Suprapubic skin (tissue), 4 donors: ENCODE measurements at regions not wholly inside any gene's neighbourhood (a gene's known extent, or its start where the extent isn't known, plus 50 kb on each side); places are given as distances from the start of the nearest gene placed in this dataset.
"Not testable (repeated sequence)": the region's sequence is repeated elsewhere in the genome, so short reads cannot be mapped to it uniquely, and the experiment has no call there.

ENCODE experiments used
- DNase-seq, 2 donors: peaks; one replicate each; pipeline ENCODE4 v3.0.0-alpha.2; 2019; ENCODE audit warnings: low spot score in 2 of 2
- H3K27ac ChIP-seq: fragments of 200-600 bp; sonication (generic); one replicate; pipeline ENCODE4 v1.5.1; 2019
- H3K27me3 ChIP-seq: fragments of 200-600 bp; sonication (generic); one replicate; pipeline ENCODE4 v1.5.1; 2019
- H3K36me3 ChIP-seq: fragments of 200-600 bp; sonication (generic); one replicate; pipeline ENCODE4 v1.5.1; 2019
- H3K4me1 ChIP-seq: fragments of 200-600 bp; sonication (generic); one replicate; pipeline ENCODE4 v1.5.1; 2019
- H3K4me3 ChIP-seq: fragments of 200-600 bp; sonication (generic); one replicate; pipeline ENCODE4 v1.5.1; 2019; ENCODE audit warnings: mild to moderate bottlenecking
- H3K9me3 ChIP-seq: fragments of 200-600 bp; sonication (generic); one replicate; pipeline ENCODE4 v1.5.1; 2019
- CTCF ChIP-seq, 2 donors: fragments of 200-600 bp in 1 of 2; fragments of 450-650 bp in 1 of 2; sonication (generic) in 1 of 2; IDR thresholded peaks; one replicate each; pipeline ENCODE4 v1.5.1; 2016 to 2019; ENCODE audit warnings: antibody characterized with exemption in 2 of 2, mild to moderate bottlenecking in 1 of 2, moderate library complexity in 1 of 2
- EP300 ChIP-seq: sonication (generic); formaldehyde crosslinking; IDR thresholded peaks from one replicate; pipeline ENCODE4 v1.6.1; 2017; ENCODE audit warnings: antibody characterized with exemption
- POLR2A ChIP-seq, 2 donors: fragments of 450-650 bp; IDR thresholded peaks; one replicate each; pipeline ENCODE4 v1.6.1; 2017; ENCODE audit warnings: antibody characterized with exemption in 2 of 2, mild to moderate bottlenecking in 2 of 2, moderate library complexity in 2 of 2
- POLR2AphosphoS5 ChIP-seq, 3 donors: sonication (generic); formaldehyde crosslinking; IDR thresholded peaks; one replicate each; pipeline ENCODE4 v1.6.1; 2017; ENCODE audit warnings: antibody characterized with exemption in 3 of 3
- WGBS: methylation state at CpG from one replicate; pipeline ENCODE4 v1.1.5; 2018; 5-methylcytosine and 5-hydroxymethylcytosine counted together

- Histone ChIP-seq H3K4me1 (no peaks in the 10 kb centered on the region), H3K27ac (no peak overlapping the region), H3K4me3 (no peak overlapping the region), H3K36me3 (no peaks in the 10 kb centered on the region), H3K27me3 (no peaks in the 10 kb centered on the region), H3K9me3 (no peaks in the 10 kb centered on the region)
- WGBS, result 87% methylated on average over 1 of the region's 1 CpG
- TF ChIP-seq CTCF (IDR thresholded peaks at IDR 0.05) (no peak), EP300 (no peak), POLR2AphosphoS5 (IDR thresholded peaks at IDR 0.05) (no peak), POLR2A (IDR thresholded peaks at IDR 0.05) (no peak)
- no peak for DNase-seq
These were observed 57.8 kb downstream of the OR2B2 start for GRCh38 chr6:27854421-27854820.

- Histone ChIP-seq H3K4me3 (no peak overlapping the region), H3K36me3 (no peaks in the 10 kb centered on the region), H3K4me1 (no peaks in the 10 kb centered on the region), H3K27me3 (no peaks in the 10 kb centered on the region), H3K9me3 (no peaks in the 10 kb centered on the region), H3K27ac (no peak overlapping the region)
- no peak for DNase-seq
- no peak for TF ChIP-seq CTCF (IDR thresholded peaks at IDR 0.05)
- TF ChIP-seq EP300, result no peak
- TF ChIP-seq POLR2A (IDR thresholded peaks at IDR 0.05), result no peak
- no peak for TF ChIP-seq POLR2AphosphoS5 (IDR thresholded peaks at IDR 0.05)
These were observed 60.8 kb downstream of the OR2B2 start for GRCh38 chr6:27851440-27851839.

- H3K36me3 ChIP-seq, H3K9me3 ChIP-seq, H3K4me3 ChIP-seq, DNase-seq, H3K4me1 ChIP-seq, H3K27ac ChIP-seq, H3K27me3 ChIP-seq: not testable (repeated sequence)
- WGBS, result 94% methylated on average over 9 of the region's 9 CpGs
These were observed 63.2 kb downstream of the OR2B2 start for GRCh38 chr6:27849001-27849400.

GRCh38 chr6:27847706-27848105 lies 64.5 kb downstream of the OR2B2 start:
- Histone ChIP-seq H3K4me1 (no peaks in the 10 kb centered on the region), H3K27me3 (no peaks in the 10 kb centered on the region), H3K4me3 (no peak overlapping the region), H3K9me3 (no peaks in the 10 kb centered on the region), H3K27ac (no peak overlapping the region), H3K36me3 (no peaks in the 10 kb centered on the region)
- TF ChIP-seq POLR2A (IDR thresholded peaks at IDR 0.05), result no peak
- no peak for TF ChIP-seq EP300
- TF ChIP-seq POLR2AphosphoS5 (IDR thresholded peaks at IDR 0.05), result no peak
- TF ChIP-seq CTCF (IDR thresholded peaks at IDR 0.05), result no peak
- WGBS, result 88% methylated on average over 3 of the region's 3 CpGs
- DNase-seq, result no peak

GRCh38 chr6:27840572-27840971 lies 71.6 kb downstream of the OR2B2 start:
- Histone ChIP-seq H3K4me3 (no peak overlapping the region), H3K36me3 (no peaks in the 10 kb centered on the region), H3K9me3 (no peaks in the 10 kb centered on the region), H3K4me1 (peaks cover 32% of the 10 kb centered on the region), H3K27me3 (no peaks in the 10 kb centered on the region), H3K27ac (no peak overlapping the region)
- no peak for TF ChIP-seq EP300
- no peak for TF ChIP-seq POLR2A (IDR thresholded peaks at IDR 0.05)
- no peak for TF ChIP-seq CTCF (IDR thresholded peaks at IDR 0.05)
- no peak for TF ChIP-seq POLR2AphosphoS5 (IDR thresholded peaks at IDR 0.05)
- no peak for DNase-seq
- WGBS, result 98% methylated on average over 3 of the region's 3 CpGs
